Ecto neural progenitor cell (in vitro differentiated cells): ENCODE measurements at regions not wholly inside any gene's neighbourhood (a gene's known extent, or its start where the extent isn't known, plus 50 kb on each side); places are given as distances from the start of the nearest gene placed in this dataset.

Source experiments
- DNase-seq: peaks from one replicate; pipeline ENCODE4 v3.0.0-alpha.2; 2018; ENCODE audit warnings: low spot score

GRCh38 chr20:7505835-7506221 lies 434.4 kb downstream of the HAO1 start:
- no peak for DNase-seq

GRCh38 chr20:7516621-7517111 lies 423.6 kb downstream of the HAO1 start:
- DNase-seq = no peak

GRCh38 chr20:7520361-7520760 lies 419.9 kb downstream of the HAO1 start:
- no peak for DNase-seq

- DNase-seq = no peak
These were observed 417.0 kb downstream of the HAO1 start for GRCh38 chr20:7523288-7523687.

- no peak for DNase-seq
These were observed 400.2 kb downstream of the HAO1 start for GRCh38 chr20:7540018-7540417.

GRCh38 chr20:7540923-7541322 lies 399.3 kb downstream of the HAO1 start:
- DNase-seq = no peak

GRCh38 chr20:7571101-7571500 lies 369.2 kb downstream of the HAO1 start:
- no peak for DNase-seq

- no peak for DNase-seq
These were observed 368.7 kb downstream of the HAO1 start for GRCh38 chr20:7571521-7572055.

GRCh38 chr20:7579888-7580287 lies 360.4 kb downstream of the HAO1 start:
- no peak for DNase-seq

- no peak for DNase-seq
These were observed 355.1 kb downstream of the HAO1 start for GRCh38 chr20:7585126-7585679.

GRCh38 chr20:7586481-7586880 lies 353.8 kb downstream of the HAO1 start:
- DNase-seq = no peak

- DNase-seq = no peak
These were observed 351.1 kb downstream of the HAO1 start for GRCh38 chr20:7589164-7589563.

- no peak for DNase-seq
These were observed 343.7 kb downstream of the HAO1 start for GRCh38 chr20:7596541-7596940.

GRCh38 chr20:7601431-7601830 lies 338.8 kb downstream of the HAO1 start:
- DNase-seq = no peak

GRCh38 chr20:7606941-7607340 lies 333.3 kb downstream of the HAO1 start:
- DNase-seq = no peak

GRCh38 chr20:7608250-7608649 lies 332.0 kb downstream of the HAO1 start:
- no peak for DNase-seq

- DNase-seq = no peak
These were observed 331.0 kb downstream of the HAO1 start for GRCh38 chr20:7609251-7609650.

- no peak for DNase-seq
These were observed 329.6 kb downstream of the HAO1 start for GRCh38 chr20:7610681-7611080.

GRCh38 chr20:7617797-7618196 lies 322.5 kb downstream of the HAO1 start:
- no peak for DNase-seq

GRCh38 chr20:7622399-7622961 lies 317.8 kb downstream of the HAO1 start:
- no peak for DNase-seq

- no peak for DNase-seq
These were observed 315.4 kb downstream of the HAO1 start for GRCh38 chr20:7624886-7625285.

- DNase-seq = no peak
These were observed 312.3 kb downstream of the HAO1 start for GRCh38 chr20:7627734-7628663.

GRCh38 chr20:7629880-7630279 lies 310.4 kb downstream of the HAO1 start:
- no peak for DNase-seq
